CD14-positive monocyte (primary cell): ENCODE measurements at regions not wholly inside any gene's neighbourhood (a gene's known extent, or its start where the extent isn't known, plus 50 kb on each side); places are given as distances from the start of the nearest gene placed in this dataset.

Source experiments
- DNase-seq, 3 donors: peaks; one replicate each; pipeline ENCODE4 v3.0.0-alpha.2; 2011 to 2022
- H2AFZ ChIP-seq: 2 replicates; pipeline ENCODE4 v1.6.0; 2012; ENCODE audit warnings: mild to moderate bottlenecking, low read depth, low read length, inconsistent platforms; ENCODE audit not compliant: insufficient read depth, poor library complexity, severe bottlenecking
- H3K27ac ChIP-seq, 2 donors: 1 replicate in 1 of 2; 2 replicates in 1 of 2; pipeline ENCODE4 v1.5.1; 2012 to 2013; ENCODE audit warnings: low read length in 2 of 2, control low read depth in 1 of 2, inconsistent platforms in 1 of 2, low read depth in 1 of 2, mild to moderate bottlenecking in 1 of 2
- H3K27me3 ChIP-seq, 2 donors: one replicate each; pipeline versions ENCODE4 v1.6.0 to v1.6.1; 2011 to 2013; ENCODE audit warnings: low read length in 2 of 2; ENCODE audit not compliant: control insufficient read depth in 2 of 2, insufficient read depth in 2 of 2
- H3K36me3 ChIP-seq, 2 donors: replicated peaks in 1 of 2; 1 replicate in 1 of 2; 2 replicates in 1 of 2; pipeline versions ENCODE4 v1.5.1 to v1.6.1; 2012 to 2013; ENCODE audit warnings: low read length in 2 of 2, control low read depth in 1 of 2, inconsistent platforms in 1 of 2, mild to moderate bottlenecking in 1 of 2; ENCODE audit not compliant: insufficient read depth in 2 of 2, control insufficient read depth in 1 of 2
- H3K4me1 ChIP-seq, 2 donors: 1 replicate in 1 of 2; 2 replicates in 1 of 2; pipeline versions ENCODE4 v1.5.1 to v1.6.1; 2012 to 2013; ENCODE audit warnings: low read length in 2 of 2, control low read depth in 1 of 2, inconsistent platforms in 1 of 2, mild to moderate bottlenecking in 1 of 2, moderate library complexity in 1 of 2; ENCODE audit not compliant: insufficient read depth in 2 of 2, control insufficient read depth in 1 of 2
- H3K4me2 ChIP-seq: replicated peaks from 2 replicates; pipeline ENCODE3; 2012; ENCODE audit warnings: low read length, moderate library complexity, mild to moderate bottlenecking; ENCODE audit not compliant: poor library complexity, severe bottlenecking; ENCODE audit errors: extremely low read depth
- H3K4me3 ChIP-seq, 3 experiments: fragments of 200-600 bp in 1 of 3; sonication (generic) in 1 of 3; replicated peaks in 1 of 3; 1 replicate in 2 of 3; 2 replicates in 1 of 3; pipeline ENCODE4 v1.5.1; 2011 to 2013; ENCODE audit warnings: low read length in 3 of 3, mild to moderate bottlenecking in 3 of 3, control low read depth in 2 of 3, low read depth in 2 of 3, inconsistent platforms in 1 of 3, moderate library complexity in 1 of 3
- H3K79me2 ChIP-seq: 2 replicates; pipeline ENCODE4 v1.6.0; 2012; ENCODE audit warnings: mild to moderate bottlenecking, control low read depth, inconsistent platforms, low read length, moderate library complexity; ENCODE audit not compliant: insufficient read depth
- H3K9ac ChIP-seq: 2 replicates; pipeline ENCODE4 v1.6.0; 2017; ENCODE audit warnings: low read length, mild to moderate bottlenecking; ENCODE audit not compliant: insufficient read depth, poor library complexity, severe bottlenecking
- H3K9me3 ChIP-seq, 2 donors: replicated peaks in 1 of 2; 1 replicate in 1 of 2; 2 replicates in 1 of 2; pipeline versions ENCODE4 v1.5.1 to v1.6.1; 2012 to 2013; ENCODE audit warnings: low read length in 2 of 2, control low read depth in 1 of 2; ENCODE audit not compliant: control insufficient read depth in 1 of 2, insufficient read depth in 1 of 2
- H4K20me1 ChIP-seq: 2 replicates; pipeline ENCODE4 v1.6.0; 2012; ENCODE audit warnings: mild to moderate bottlenecking, low read length, control low read depth, moderate library complexity; ENCODE audit not compliant: insufficient read depth
- H3K27ac Mint-ChIP-seq, 7 donors: one replicate each; pipeline ENCODE4 v1.8.0; 2020; ENCODE audit warnings: mild to moderate bottlenecking in 7 of 7, mixed read lengths in 7 of 7, moderate library complexity in 6 of 7, inconsistent platforms in 2 of 7
- H3K27me3 Mint-ChIP-seq, 3 donors: one replicate each; pipeline ENCODE4 v1.8.0; 2021 to 2022; ENCODE audit warnings: low read depth in 3 of 3, mild to moderate bottlenecking in 3 of 3, mixed read lengths in 3 of 3, moderate library complexity in 3 of 3, inconsistent platforms in 1 of 3
- H3K36me3 Mint-ChIP-seq, 2 donors: one replicate each; pipeline ENCODE4 v1.8.0; 2020; ENCODE audit warnings: mixed read lengths in 2 of 2, inconsistent platforms in 1 of 2, mild to moderate bottlenecking in 1 of 2
- H3K4me1 Mint-ChIP-seq: one replicate; pipeline ENCODE4 v1.8.0; 2020; ENCODE audit warnings: mild to moderate bottlenecking, mixed read lengths
- H3K4me3 Mint-ChIP-seq, 2 donors: one replicate each; pipeline ENCODE4 v1.8.0; 2020; ENCODE audit warnings: mild to moderate bottlenecking in 2 of 2, mixed read lengths in 2 of 2, moderate library complexity in 1 of 2
- H3K9me3 Mint-ChIP-seq, 7 donors: one replicate each; pipeline ENCODE4 v1.8.0; 2020 to 2022; ENCODE audit warnings: mixed read lengths in 7 of 7, mild to moderate bottlenecking in 6 of 7, moderate library complexity in 6 of 7, inconsistent platforms in 2 of 7
- CTCF ChIP-seq: fragments of 200-600 bp; IDR thresholded peaks from one replicate; pipeline ENCODE4 v1.8.0; 2022; ENCODE audit warnings: antibody characterized with exemption, mild to moderate bottlenecking
- WGBS: methylation state at CpG from one replicate; pipeline ENCODE4 v1.1.5; 2013; ENCODE audit warnings: missing lambda C conversion rate; ENCODE audit not compliant: insufficient coverage; 5-methylcytosine and 5-hydroxymethylcytosine counted together
- intact Hi-C, 2 donors: fragments of 100-400 bp; cut with micrococcal nuclease; formaldehyde crosslinking; loops; one replicate each; pipeline versions ENCODE4 v1.15.0 to v1.15.1; 2023

GRCh38 chr2:17076533-17076932 lies 410.9 kb upstream of the CYRIA start:
- DNase-seq: no peak

GRCh38 chr2:17070711-17071110 lies 405.1 kb upstream of the CYRIA start:
- Histone ChIP-seq H3K4me2 (no peak overlapping the region), H3K9ac (no peak overlapping the region), H3K36me3 (no peaks in the 10 kb centered on the region), H3K4me1 (no peaks in the 10 kb centered on the region), H3K27ac (no peak overlapping the region), H3K79me2 (no peaks in the 10 kb centered on the region), H3K9me3 (peaks cover 8 to 10% of the 10 kb centered on the region in 2 donors), H4K20me1 (no peaks in the 10 kb centered on the region), H2AFZ (no peak overlapping the region), H3K4me3 (no peak overlapping the region), H3K27me3 (no peaks in the 10 kb centered on the region)
- Mint-ChIP-seq H3K27me3 (no peaks in the 10 kb centered on the region), H3K27ac (no peak overlapping the region), H3K4me3 (no peak overlapping the region), H3K36me3 (no peaks in the 10 kb centered on the region), H3K9me3 (peaks cover 2 to 15% (median 4%) of the 10 kb centered on the region in 7 donors), H3K4me1 (no peaks in the 10 kb centered on the region)
- no peak for DNase-seq
- intact Hi-C loops: no loop called here
- no peak for TF ChIP-seq CTCF

More at GRCh38 chr2:17076533-17076932, 410.9 kb upstream of the CYRIA start:
- Histone ChIP-seq H3K27ac (no peak overlapping the region), H3K9me3 (peaks cover 13 to 23% of the 10 kb centered on the region in 2 donors), H3K27me3 (no peaks in the 10 kb centered on the region), H3K9ac (no peak overlapping the region), H3K36me3 (no peaks in the 10 kb centered on the region), H2AFZ (no peak overlapping the region), H4K20me1 (no peaks in the 10 kb centered on the region), H3K4me2 (no peak overlapping the region), H3K4me1 (no peaks in the 10 kb centered on the region), H3K79me2 (no peaks in the 10 kb centered on the region), H3K4me3 (no peak overlapping the region)
- no CpG with 5 or more reads among the region's 2 CpGs for WGBS
- intact Hi-C loops: no loop called here
- H3K36me3 Mint-ChIP-seq: no peaks in the 10 kb centered on the region
- H3K27ac Mint-ChIP-seq: no peak overlapping the region
- H3K4me3 Mint-ChIP-seq: no peak overlapping the region
- H3K4me1 Mint-ChIP-seq: no peaks in the 10 kb centered on the region
- no peak for TF ChIP-seq CTCF
- H3K27me3 Mint-ChIP-seq: no peaks in the 10 kb centered on the region
- peaks cover 5 to 25% (median 17%) of the 10 kb centered on the region in 7 donors for H3K9me3 Mint-ChIP-seq
